Heart right ventricle (tissue), 16 donors: ENCODE measurements at regions not wholly inside any gene's neighbourhood (a gene's known extent, or its start where the extent isn't known, plus 50 kb on each side); places are given as distances from the start of the nearest gene placed in this dataset.

Source experiments
- ATAC-seq, 8 donors: fragments of 200-7000 bp; cut with Tn5 transposase; one replicate each; pipeline ENCODE4 v1.9.1; 2020; ENCODE audit warnings: mild to moderate bottlenecking in 8 of 8, moderate library complexity in 8 of 8, moderate number of reproducible peaks in 1 of 8
- DNase-seq, 2 donors: peaks; one replicate each; pipeline ENCODE4 v3.0.0-alpha.2; 2020
- H3K27ac ChIP-seq, 10 donors: fragments of 200-600 bp; sonication (generic) in 2 of 10; one replicate each; pipeline versions ENCODE4 v1.5.0 to v1.8.0; 2020 to 2022; ENCODE audit warnings: mild to moderate bottlenecking in 3 of 10
- H3K27me3 ChIP-seq, 7 donors: fragments of 200-600 bp; one replicate each; pipeline ENCODE4 v1.8.0; 2021 to 2022; ENCODE audit warnings: mild to moderate bottlenecking in 2 of 7
- H3K36me3 ChIP-seq, 9 donors: fragments of 200-600 bp; sonication (generic) in 1 of 9; one replicate each; pipeline versions ENCODE4 v1.5.0 to v1.8.0; 2020 to 2022; ENCODE audit warnings: mild to moderate bottlenecking in 2 of 9
- H3K4me1 ChIP-seq, 9 donors: fragments of 200-600 bp; sonication (generic) in 1 of 9; one replicate each; pipeline versions ENCODE4 v1.5.0 to v1.8.0; 2020 to 2022; ENCODE audit warnings: mild to moderate bottlenecking in 4 of 9
- H3K4me3 ChIP-seq, 10 donors: fragments of 200-600 bp; sonication (generic) in 2 of 10; one replicate each; pipeline versions ENCODE4 v1.5.0 to v1.8.0; 2020 to 2022; ENCODE audit warnings: mild to moderate bottlenecking in 7 of 10, moderate library complexity in 2 of 10
- H3K9me3 ChIP-seq, 11 donors: fragments of 200-600 bp in 10 of 11; sonication (generic) in 2 of 11; one replicate each; pipeline versions ENCODE4 v1.5.0 to v1.8.0; 2013 to 2022; ENCODE audit warnings: mild to moderate bottlenecking in 2 of 11, control low read depth in 1 of 11, moderate library complexity in 1 of 11
- CTCF ChIP-seq, 9 donors: fragments of 200-600 bp; sonication (generic) in 2 of 9; IDR thresholded peaks; one replicate each; pipeline versions ENCODE4 v1.5.0 to v1.8.0; 2021 to 2022; ENCODE audit warnings: antibody characterized with exemption in 9 of 9, mild to moderate bottlenecking in 5 of 9, moderate library complexity in 1 of 9
- WGBS, 2 donors: extraction: QIAGEN DNeasy Blood & Tissue Kit; methylation state at CpG; one replicate each; pipeline ENCODE4 v1.1.7; 2013; ENCODE audit warnings: inconsistent platforms in 1 of 2; 5-methylcytosine and 5-hydroxymethylcytosine counted together
- intact Hi-C, 10 donors: fragments of 100-400 bp; cut with DNase I; formaldehyde crosslinking; loops; one replicate each; pipeline versions ENCODE4 v1.11.1 to v1.14.2; 2022
- donor health status: Arrhythmogenic right ventricular cardiomyopathy.
- donor health status: ischemic (EF 13 %, LVEDD 7.1; RV severe dilation, severe dysfunction).
- donor health status: healthy with polysubstance abuse.
- donor health status: DM: no; HTN: yes; CAD: no.
- donor health status: DM: no; HTN: no; CAD: no.
- donor health status: ischemic (EF 25% LVEDD 6.9; RV normal size, moderate dysfunction).
- donor health status: ischemic (EF 25% LVEDD 5.7; RV mildly dilated, moderate dysfunction).
- donor health status: healthy.
- donor health status: DM: yes; HTN: yes; CAD: no.
- donor health status: Ischemic cardiomyopathy.
- donor health status: ischemic (EF 35%, LVEDD 5.7; RV mildly dilated, moderate dysfunction).
- donor health status: nonischemic (EF 11% LVEDD 7.7; RV severe dilation, severe dysfunction).
- donor health status: DM: yes; HTN: yes; CAD: no.
- donor health status: PGD.
- donor health status: ischemic (EF 29% LVEDD 5.4; RV normal size, mild dysfunction).
- donor health status: nonischemic (EF 23%, LVEDD 6.1; RV moderate dilation, normal function).

GRCh38 chr12:4138051-4138450, 135.5 kb upstream of the CCND2 start:
- Histone ChIP-seq H3K27ac (no peak overlapping the region), H3K9me3 (no peaks in the 10 kb centered on the region), H3K4me1 (peaks cover 0 to 64% (median 8%) of the 10 kb centered on the region in 9 donors), H3K4me3 (no peak overlapping the region), H3K27me3 (peaks cover 0 to 9% (median 0%) of the 10 kb centered on the region in 7 donors), H3K36me3 (no peaks in the 10 kb centered on the region)
- 82 to 83% methylated on average over 2 of the region's 2 CpGs for WGBS, 2 donors
- no peak for TF ChIP-seq CTCF (IDR thresholded peaks at IDR 0.05)
- intact Hi-C loops: no loop called here
- ATAC-seq (no peak), DNase-seq (no peak)

GRCh38 chr12:4137441-4137840, 136.1 kb upstream of the CCND2 start:
- no peak for DNase-seq
- no peak for TF ChIP-seq CTCF (IDR thresholded peaks at IDR 0.05)
- WGBS, 2 donors: 91 to 94% methylated on average over 5 of the region's 5 CpGs
- intact Hi-C loops: no loop called here
- H3K4me3 ChIP-seq: no peak overlapping the region
- no peak overlapping the region for H3K27ac ChIP-seq
- peaks cover 0 to 58% (median 8%) of the 10 kb centered on the region in 9 donors for H3K4me1 ChIP-seq
- peaks cover 0 to 13% (median 0%) of the 10 kb centered on the region in 7 donors for H3K27me3 ChIP-seq
- ATAC-seq: no peak
- H3K36me3 ChIP-seq: no peaks in the 10 kb centered on the region
- H3K9me3 ChIP-seq: no peaks in the 10 kb centered on the region

GRCh38 chr12:4137015-4137414, 136.5 kb upstream of the CCND2 start:
- no peaks in the 10 kb centered on the region for H3K36me3 ChIP-seq
- no peak for TF ChIP-seq CTCF (IDR thresholded peaks at IDR 0.05)
- H3K27ac ChIP-seq: peak overlapping the region in 1 of 10 donors; percentile 12
- 77 to 82% methylated on average over 5 of the region's 5 CpGs for WGBS, 2 donors
- no peak for DNase-seq
- ATAC-seq: no peak
- H3K4me1 ChIP-seq: peaks cover 0 to 54% (median 8%) of the 10 kb centered on the region in 9 donors
- intact Hi-C loops: no loop called here
- peaks cover 0 to 13% (median 0%) of the 10 kb centered on the region in 7 donors for H3K27me3 ChIP-seq
- no peak overlapping the region for H3K4me3 ChIP-seq
- H3K9me3 ChIP-seq: no peaks in the 10 kb centered on the region

- ATAC-seq: peak in 4 of 8 donors; percentile 21 to 55 (median 41)
- intact Hi-C loops: no loop called here
These were observed 137.5 kb upstream of the CCND2 start for GRCh38 chr12:4135919-4136605.

More at GRCh38 chr12:4135919-4136605, 137.5 kb upstream of the CCND2 start:
- Histone ChIP-seq H3K27me3 (peaks cover 0 to 13% (median 0%) of the 10 kb centered on the region in 7 donors), H3K9me3 (peaks cover 0 to 8% (median 0%) of the 10 kb centered on the region in 11 donors), H3K4me1 (peaks cover 0 to 48% (median 8%) of the 10 kb centered on the region in 9 donors), H3K36me3 (no peaks in the 10 kb centered on the region), H3K27ac (peak overlapping the region in 1 of 10 donors; percentile 12), H3K4me3 (no peak overlapping the region)
- no peak for DNase-seq
- 59 to 72% methylated on average over 12 of the region's 12 CpGs for WGBS, 2 donors
- no peak for TF ChIP-seq CTCF (IDR thresholded peaks at IDR 0.05)
